ENCODE measurements at regions not wholly inside any gene's neighbourhood (a gene's known extent, or its start where the extent isn't known, plus 50 kb on each side); places are given as distances from the start of the nearest gene placed in this dataset.

GRCh38 chr1:232542633-232543593, 87.0 kb downstream of the SIPA1L2 start:
- ChIA-PET POLR2A (ENCODE audit: unreplicated experiment) (no interaction called here), CTCF (no interaction called here)
- no peaks in the 10 kb centered on the region for H3K79me2 ChIP-seq (ENCODE audit: low read length)
- no peaks in the 10 kb centered on the region for H3K9me3 ChIP-seq (ENCODE audit: low read length)
- no peak overlapping the region for H3K4me3 ChIP-seq (ENCODE audit: low read length)
- no peak overlapping the region for H2AFZ ChIP-seq (ENCODE audit: low read length)
- no peak overlapping the region for H3K9ac ChIP-seq (ENCODE audit: low read length)
- no peak overlapping the region for H3K27ac ChIP-seq (ENCODE audit: low read length)
- no peaks in the 10 kb centered on the region for H3K9me2 ChIP-seq (replicated peaks; ENCODE audit: low read length)
- H3K27me3 ChIP-seq (ENCODE audit: low read length) = no peaks in the 10 kb centered on the region
- H3K4me1 ChIP-seq (ENCODE audit: insufficient read depth, low read length) = peaks cover 18% of the 10 kb centered on the region
- no peak overlapping the region for H3K4me2 ChIP-seq (ENCODE audit: low read length)
- DNase-seq (peak; percentile 19), ATAC-seq (no peak)
- intact Hi-C loops (cut with micrococcal nuclease) = no loop called here
- TF ChIP-seq EZH2 (IDR thresholded peaks at IDR 0.05; ENCODE audit: low read length, unreplicated experiment) = no peak
- TF ChIP-seq EZH2phosphoT487 (IDR thresholded peaks at IDR 0.05; ENCODE audit: borderline replicate concordance, low read length) = no peak
- TF ChIP-seq CTCF (conservative IDR thresholded peaks at IDR 0.05; ENCODE audit: low read depth, low read length) = no peak
- BruUV-seq (replicated peaks) = no TSS peak
- no peaks in the 10 kb centered on the region for H4K20me1 ChIP-seq (ENCODE audit: low read length)
- H3F3A ChIP-seq (ENCODE audit: low read length, unreplicated experiment) = no peaks in the 10 kb centered on the region
- H3K36me3 ChIP-seq (ENCODE audit: low read depth, low read length) = no peaks in the 10 kb centered on the region

- ChIA-PET POLR2A (ENCODE audit: unreplicated experiment) (interaction anchor here (0.6 kb wide), 1 partner anchor 77 kb away, joined by 4 read pairs; no protein-coding TSS in a partner anchor), CTCF (interaction anchor here (0.6 to 1.3 kb wide), 3 partner anchors 71 to 937 kb away, joined by 5 to 11 read pairs (median 8); no protein-coding TSS in a partner anchor)
- H3K9me3 ChIP-seq (ENCODE audit: low read length) = no peaks in the 10 kb centered on the region
- no peaks in the 10 kb centered on the region for H3K79me2 ChIP-seq (ENCODE audit: low read length)
- no TSS peak for BruUV-seq (replicated peaks)
- no peak overlapping the region for H2AFZ ChIP-seq (ENCODE audit: low read length)
- peak overlapping the region; percentile 70 for H3K27ac ChIP-seq (ENCODE audit: low read length)
- no peaks in the 10 kb centered on the region for H3F3A ChIP-seq (ENCODE audit: low read length, unreplicated experiment)
- no peaks in the 10 kb centered on the region for H4K20me1 ChIP-seq (ENCODE audit: low read length)
- TF ChIP-seq EZH2 (IDR thresholded peaks at IDR 0.05; ENCODE audit: low read length, unreplicated experiment) = no peak
- intact Hi-C loops (cut with micrococcal nuclease) = no loop called here
- no peaks in the 10 kb centered on the region for H3K9me2 ChIP-seq (replicated peaks; ENCODE audit: low read length)
- no peak overlapping the region for H3K9ac ChIP-seq (ENCODE audit: low read length)
- no peaks in the 10 kb centered on the region for H3K27me3 ChIP-seq (ENCODE audit: low read length)
- peaks cover 20% of the 10 kb centered on the region for H3K4me1 ChIP-seq (ENCODE audit: insufficient read depth, low read length)
- ATAC-seq (no peak), DNase-seq (no peak)
- H3K4me2 ChIP-seq (ENCODE audit: low read length) = peak overlapping the region; percentile 76
- H3K36me3 ChIP-seq (ENCODE audit: low read depth, low read length) = no peaks in the 10 kb centered on the region
- no peak overlapping the region for H3K4me3 ChIP-seq (ENCODE audit: low read length)
Observed at GRCh38 chr1:232538943-232539302, 91.0 kb downstream of the SIPA1L2 start.

GRCh38 chr1:232538224-232538942, 91.5 kb downstream of the SIPA1L2 start:
- Histone ChIP-seq H3K4me2 (ENCODE audit: low read length) (peak overlapping the region; percentile 76), H3K9ac (ENCODE audit: low read length) (no peak overlapping the region; the same call in 1 of the 2 replicates), H3F3A (ENCODE audit: low read length, unreplicated experiment) (no peaks in the 10 kb centered on the region), H4K20me1 (ENCODE audit: low read length) (no peaks in the 10 kb centered on the region), H3K36me3 (ENCODE audit: low read depth, low read length) (no peaks in the 10 kb centered on the region), H3K4me1 (ENCODE audit: insufficient read depth, low read length) (peaks cover 20% of the 10 kb centered on the region), H2AFZ (ENCODE audit: low read length) (no peak overlapping the region), H3K9me3 (ENCODE audit: low read length) (no peaks in the 10 kb centered on the region), H3K79me2 (ENCODE audit: low read length) (no peaks in the 10 kb centered on the region), H3K4me3 (ENCODE audit: low read length) (peak overlapping the region; percentile 28; the same call in 1 of the 2 replicates), H3K27ac (ENCODE audit: low read length) (peak overlapping the region; percentile 70), H3K9me2 (replicated peaks; ENCODE audit: low read length) (no peaks in the 10 kb centered on the region), H3K27me3 (ENCODE audit: low read length) (no peaks in the 10 kb centered on the region)
- ChIA-PET CTCF (interaction anchor here (0.6 to 1.3 kb wide), 3 partner anchors 70 to 937 kb away, joined by 5 to 11 read pairs (median 8); no protein-coding TSS in a partner anchor), POLR2A (ENCODE audit: unreplicated experiment) (interaction anchor here (0.6 kb wide), 1 partner anchor 77 kb away, joined by 4 read pairs; no protein-coding TSS in a partner anchor)
- DNase-seq (peak; percentile 91), ATAC-seq (peak; percentile 83)
- intact Hi-C loops (cut with micrococcal nuclease) = no loop called here
- BruUV-seq (replicated peaks) = no TSS peak
- TF ChIP-seq EZH2 (IDR thresholded peaks at IDR 0.05; ENCODE audit: low read length, unreplicated experiment) (no peak), EZH2phosphoT487 (IDR thresholded peaks at IDR 0.05; ENCODE audit: borderline replicate concordance, low read length) (no peak), CTCF (conservative IDR thresholded peaks at IDR 0.05; ENCODE audit: low read depth, low read length) (no peak)

Data from PC-3 (cell line).